ENCODE measurements at regions not wholly inside any gene's neighbourhood (a gene's known extent, or its start where the extent isn't known, plus 50 kb on each side); places are given as distances from the start of the nearest gene placed in this dataset.

GRCh38 chr13:72072261-72072660 is 205.3 kb upstream of the DACH1 start:
- Histone ChIP-seq H3K27me3 (no peaks in the 10 kb centered on the region), H3K27ac (no peak overlapping the region), H3K4me3 (no peak overlapping the region), H3K4me1 (0 out of 2 replicates have a peak, but pooled peaks cover 5% of the 10 kb centered on the region), H3K36me3 (no peaks in the 10 kb centered on the region), H3K4me2 (no peak overlapping the region), H4K20me1 (no peaks in the 10 kb centered on the region), H3K9ac (no peak overlapping the region), H3K9me3 (no peaks in the 10 kb centered on the region)
- no peak for TF ChIP-seq Cebpa-rat (IDR thresholded peaks at IDR 0.05)

- no peak overlapping the region for H3K4me2 ChIP-seq
- no peaks in the 10 kb centered on the region for H3K36me3 ChIP-seq
- no peak overlapping the region for H3K27ac ChIP-seq
- no peaks in the 10 kb centered on the region for H3K9me3 ChIP-seq
- no peaks in the 10 kb centered on the region for H4K20me1 ChIP-seq
- H3K4me1 ChIP-seq, result 0 out of 2 replicates have a peak, but pooled peaks cover 5% of the 10 kb centered on the region
- H3K4me3 ChIP-seq, result no peak overlapping the region
- H3K27me3 ChIP-seq, result no peaks in the 10 kb centered on the region
- TF ChIP-seq Cebpa-rat (IDR thresholded peaks at IDR 0.05), result no peak
- no peak overlapping the region for H3K9ac ChIP-seq
Measured at GRCh38 chr13:72071713-72072112, 204.7 kb upstream of the DACH1 start.

DNA sequence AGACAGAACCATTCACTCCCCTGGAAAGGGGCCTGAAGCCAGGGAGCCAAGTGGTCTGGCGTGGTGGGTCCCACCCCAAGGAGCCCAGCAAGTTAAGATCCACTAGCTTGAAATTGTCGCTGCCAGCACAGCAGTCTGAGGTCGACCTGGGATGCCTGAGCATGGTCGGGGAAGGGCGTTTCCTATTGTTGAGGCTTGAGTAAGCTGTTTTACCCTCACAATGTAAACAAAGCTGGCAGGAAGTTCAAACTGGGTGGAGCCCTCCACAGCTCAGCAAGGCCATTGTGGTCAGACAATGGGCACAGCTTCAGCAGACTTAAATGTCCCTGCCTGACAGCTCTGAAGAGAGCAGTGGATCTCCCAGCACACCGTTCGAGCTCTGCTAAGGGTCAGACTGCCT is 195.6 kb upstream of the DACH1 start:
- Histone ChIP-seq H3K4me2 (no peak overlapping the region), H4K20me1 (no peaks in the 10 kb centered on the region), H3K27me3 (no peaks in the 10 kb centered on the region), H3K27ac (no peak overlapping the region), H3K9me3 (peaks cover 10% of the 10 kb centered on the region; the same call in 1 of the 2 replicates), H3K9ac (no peak overlapping the region), H3K4me1 (no peaks in the 10 kb centered on the region), H3K36me3 (no peaks in the 10 kb centered on the region), H3K4me3 (no peak overlapping the region)
- no peak for TF ChIP-seq Cebpa-rat (IDR thresholded peaks at IDR 0.05)

DNA sequence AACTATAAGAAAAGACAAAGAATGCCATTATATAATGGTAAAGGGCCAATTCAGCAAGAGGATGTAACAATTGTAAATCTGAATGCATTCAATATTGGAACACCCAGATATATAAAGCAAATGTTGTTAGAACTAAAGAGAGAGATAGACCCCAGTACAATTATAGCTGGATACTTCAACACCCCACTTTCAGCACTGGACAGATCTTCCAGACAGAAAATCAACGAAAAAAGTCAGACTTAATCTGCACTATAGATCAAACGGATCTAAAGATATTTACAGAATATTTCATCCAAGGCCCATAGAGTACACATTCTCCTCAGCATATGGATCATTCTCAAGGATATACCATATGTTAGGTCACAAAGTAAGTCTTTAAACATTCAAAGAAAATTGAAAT is 194.6 kb upstream of the DACH1 start:
- Histone ChIP-seq H3K9me3 (peaks cover 10% of the 10 kb centered on the region; the same call in 1 of the 2 replicates), H4K20me1 (no peaks in the 10 kb centered on the region), H3K27me3 (no peaks in the 10 kb centered on the region), H3K9ac (no peak overlapping the region), H3K4me1 (no peaks in the 10 kb centered on the region), H3K27ac (no peak overlapping the region), H3K4me3 (no peak overlapping the region), H3K4me2 (no peak overlapping the region), H3K36me3 (no peaks in the 10 kb centered on the region)
- no peak for TF ChIP-seq Cebpa-rat (IDR thresholded peaks at IDR 0.05)

DNA sequence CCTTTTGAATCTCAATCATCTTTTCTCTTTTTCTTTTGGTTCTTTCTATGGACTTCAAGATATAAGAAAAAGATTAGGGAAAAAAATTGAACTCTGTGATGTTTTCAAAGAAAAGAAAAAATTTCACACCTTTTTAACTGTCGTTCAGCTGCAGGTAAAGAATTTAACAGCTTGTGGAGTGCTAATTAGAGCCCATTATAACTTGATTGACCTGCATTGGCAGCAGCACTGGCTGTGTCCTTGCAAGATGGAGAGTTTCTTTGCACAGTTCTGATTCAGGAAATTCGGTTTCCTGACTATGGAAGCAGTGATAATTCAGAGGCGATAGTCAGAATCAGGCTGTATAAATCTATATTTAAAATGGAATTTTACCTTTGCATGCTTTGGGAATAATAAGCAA is 183.2 kb upstream of the DACH1 start:
- H3K4me1 ChIP-seq, result no peaks in the 10 kb centered on the region
- H3K9ac ChIP-seq, result no peak overlapping the region
- H4K20me1 ChIP-seq, result no peaks in the 10 kb centered on the region
- no peaks in the 10 kb centered on the region for H3K27me3 ChIP-seq
- no peaks in the 10 kb centered on the region for H3K36me3 ChIP-seq
- TF ChIP-seq Cebpa-rat (IDR thresholded peaks at IDR 0.05), result no peak
- H3K4me2 ChIP-seq, result no peak overlapping the region
- H3K9me3 ChIP-seq, result no peaks in the 10 kb centered on the region
- H3K27ac ChIP-seq, result no peak overlapping the region
- H3K4me3 ChIP-seq, result no peak overlapping the region

DNA sequence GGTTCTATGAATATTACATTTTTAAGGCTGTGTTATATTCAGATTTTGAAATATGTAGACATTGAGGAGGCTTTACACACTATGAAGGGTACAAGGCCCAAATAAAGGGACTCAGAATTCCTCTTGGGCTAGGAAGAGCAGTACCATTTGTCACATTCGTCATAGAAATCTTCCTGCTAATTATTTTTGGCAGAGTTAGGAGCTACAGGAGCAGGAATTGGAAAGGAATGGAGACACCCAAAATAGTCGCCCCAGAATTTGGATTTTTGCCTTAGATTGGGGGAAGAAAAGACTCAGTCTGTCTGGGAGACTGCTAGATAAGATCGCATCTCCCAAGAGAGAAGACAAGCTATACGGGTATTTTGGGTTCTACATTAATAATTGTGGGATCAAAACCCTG is 176.4 kb upstream of the DACH1 start:
- no peak overlapping the region for H3K4me2 ChIP-seq
- no peaks in the 10 kb centered on the region for H3K36me3 ChIP-seq
- no peaks in the 10 kb centered on the region for H3K27me3 ChIP-seq
- no peak for TF ChIP-seq Cebpa-rat (IDR thresholded peaks at IDR 0.05)
- no peak overlapping the region for H3K4me3 ChIP-seq
- no peaks in the 10 kb centered on the region for H4K20me1 ChIP-seq
- no peaks in the 10 kb centered on the region for H3K4me1 ChIP-seq
- H3K9me3 ChIP-seq, result no peaks in the 10 kb centered on the region
- H3K9ac ChIP-seq, result no peak overlapping the region
- H3K27ac ChIP-seq, result no peak overlapping the region

GRCh38 chr13:72041165-72041564 is 174.2 kb upstream of the DACH1 start:
- H3K9me3 ChIP-seq, result no peaks in the 10 kb centered on the region
- H3K4me2 ChIP-seq, result no peak overlapping the region
- H3K4me1 ChIP-seq, result no peaks in the 10 kb centered on the region
- H4K20me1 ChIP-seq, result no peaks in the 10 kb centered on the region
- no peak overlapping the region for H3K9ac ChIP-seq
- no peaks in the 10 kb centered on the region for H3K36me3 ChIP-seq
- no peak overlapping the region for H3K4me3 ChIP-seq
- H3K27me3 ChIP-seq, result no peaks in the 10 kb centered on the region
- no peak for TF ChIP-seq Cebpa-rat (IDR thresholded peaks at IDR 0.05)
- H3K27ac ChIP-seq, result no peak overlapping the region

- Histone ChIP-seq H3K27ac (no peak overlapping the region), H4K20me1 (no peaks in the 10 kb centered on the region), H3K9ac (no peak overlapping the region), H3K9me3 (no peaks in the 10 kb centered on the region), H3K27me3 (no peaks in the 10 kb centered on the region), H3K4me3 (no peak overlapping the region), H3K4me2 (no peak overlapping the region), H3K4me1 (no peaks in the 10 kb centered on the region), H3K36me3 (no peaks in the 10 kb centered on the region)
- no peak for TF ChIP-seq Cebpa-rat (IDR thresholded peaks at IDR 0.05)
Measured at GRCh38 chr13:72039126-72039525, 172.1 kb upstream of the DACH1 start.

- peaks cover 23% of the 10 kb centered on the region for H3K9me3 ChIP-seq
- no peak overlapping the region for H3K4me3 ChIP-seq
- H3K27ac ChIP-seq, result no peak overlapping the region
- no peak overlapping the region for H3K4me2 ChIP-seq
- no peaks in the 10 kb centered on the region for H3K27me3 ChIP-seq
- TF ChIP-seq Cebpa-rat (IDR thresholded peaks at IDR 0.05), result no peak
- H3K4me1 ChIP-seq, result no peaks in the 10 kb centered on the region
- H3K36me3 ChIP-seq, result no peaks in the 10 kb centered on the region
- H3K9ac ChIP-seq, result no peak overlapping the region
- no peaks in the 10 kb centered on the region for H4K20me1 ChIP-seq
Measured at GRCh38 chr13:72029981-72030380, 163.0 kb upstream of the DACH1 start.

DNA sequence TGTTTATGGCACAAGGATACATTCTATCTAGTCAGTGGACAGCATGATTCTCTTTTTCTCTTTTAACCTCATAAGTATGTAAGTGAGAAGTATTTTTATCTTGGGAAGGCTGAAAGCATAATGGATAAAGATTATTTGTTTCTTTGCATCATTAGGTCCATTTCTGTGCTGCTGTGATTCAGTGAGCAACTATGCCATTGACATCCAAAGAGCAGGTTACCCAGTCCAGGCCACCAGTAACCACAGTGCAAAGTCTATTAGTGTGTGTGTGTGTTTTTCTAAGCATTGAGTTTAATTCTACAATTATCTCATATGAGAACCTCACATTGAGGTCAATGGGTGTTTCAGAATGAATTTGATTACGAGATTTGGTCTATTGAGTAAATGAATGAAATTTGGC is 158.8 kb upstream of the DACH1 start:
- H3K9ac ChIP-seq, result no peak overlapping the region
- no peak overlapping the region for H3K27ac ChIP-seq
- no peak overlapping the region for H3K4me2 ChIP-seq
- H3K9me3 ChIP-seq, result peaks cover 23% of the 10 kb centered on the region
- no peaks in the 10 kb centered on the region for H3K36me3 ChIP-seq
- no peaks in the 10 kb centered on the region for H3K4me1 ChIP-seq
- no peak for TF ChIP-seq Cebpa-rat (IDR thresholded peaks at IDR 0.05)
- no peaks in the 10 kb centered on the region for H4K20me1 ChIP-seq
- H3K27me3 ChIP-seq, result no peaks in the 10 kb centered on the region
- no peak overlapping the region for H3K4me3 ChIP-seq

- no peaks in the 10 kb centered on the region for H3K27me3 ChIP-seq
- peaks cover 5% of the 10 kb centered on the region; the same call in 1 of the 2 replicates for H3K9me3 ChIP-seq
- no peaks in the 10 kb centered on the region for H3K4me1 ChIP-seq
- H3K36me3 ChIP-seq, result no peaks in the 10 kb centered on the region
- no peak overlapping the region for H3K27ac ChIP-seq
- H4K20me1 ChIP-seq, result no peaks in the 10 kb centered on the region
- H3K4me3 ChIP-seq, result no peak overlapping the region
- no peak overlapping the region for H3K9ac ChIP-seq
- TF ChIP-seq Cebpa-rat (IDR thresholded peaks at IDR 0.05), result no peak
- H3K4me2 ChIP-seq, result no peak overlapping the region
Measured at GRCh38 chr13:72023895-72024294, 156.9 kb upstream of the DACH1 start.

Data from BLaER1 (cell line).